A673 (cell line): ENCODE measurements at regions not wholly inside any gene's neighbourhood (a gene's known extent, or its start where the extent isn't known, plus 50 kb on each side); places are given as distances from the start of the nearest gene placed in this dataset.

ENCODE experiments used
- BruUV-seq: library from RNA; stranded (reverse); fragments of 400-500 nt; replicated peaks from 2 replicates; lab custom pipeline; 2021; lab: Mats Ljungman, UMichigan
- CTCF ChIA-PET: fragments of 300-600 bp; sonication (Branson Sonifier 250); formaldehyde crosslinking; loops from one replicate; lab custom pipeline; 2022; ENCODE audit warnings: antibody characterized with exemption; lab: Charles Lee
- POLR2A ChIA-PET: fragments of 300-600 bp; sonication (Branson Sonifier 250); formaldehyde crosslinking; loops from one replicate; lab custom pipeline; 2022; ENCODE audit warnings: antibody characterized with exemption; ENCODE audit not compliant: low non-redundant PET; lab: Charles Lee
- DNase-seq: peaks from one replicate; pipeline ENCODE4 v3.0.0-alpha.2; 2015; ENCODE audit warnings: low spot score
- H3K27ac ChIP-seq: fragments of 200-600 bp; sonication (generic); 2 replicates; pipeline ENCODE4 v1.5.1; 2016; ENCODE audit warnings: mixed run types, low read depth, mild to moderate bottlenecking, mixed read lengths, antibody characterized with exemption, low read length; ENCODE audit not compliant: poor library complexity, severe bottlenecking
- H3K27me3 ChIP-seq: fragments of 200-600 bp; sonication (generic); replicated peaks from 2 replicates; pipeline ENCODE4 v1.6.1; 2017; ENCODE audit warnings: mixed run types, low read depth, mild to moderate bottlenecking, mixed read lengths, antibody characterized with exemption, low read length; ENCODE audit not compliant: insufficient read depth, poor library complexity
- H3K36me3 ChIP-seq: fragments of 200-600 bp; sonication (generic); 2 replicates; pipeline ENCODE4 v1.6.1; 2016; ENCODE audit warnings: mixed run types, mild to moderate bottlenecking, mixed read lengths, antibody characterized with exemption, low read length; ENCODE audit not compliant: insufficient read depth, poor library complexity, severe bottlenecking
- H3K4me1 ChIP-seq: fragments of 200-600 bp; sonication (generic); 2 replicates; pipeline ENCODE4 v1.6.1; 2017; ENCODE audit warnings: mixed run types, mild to moderate bottlenecking, mixed read lengths, antibody characterized with exemption, low read length; ENCODE audit not compliant: insufficient read depth, poor library complexity, severe bottlenecking
- H3K4me3 ChIP-seq: fragments of 200-600 bp; sonication (generic); 2 replicates; pipeline ENCODE4 v1.5.1; 2016; ENCODE audit warnings: low read depth, mixed run types, mild to moderate bottlenecking, mixed read lengths, low read length; ENCODE audit not compliant: poor library complexity, severe bottlenecking
- H3K9me3 ChIP-seq: fragments of 200-600 bp; sonication (generic); 2 replicates; pipeline ENCODE4 v1.6.1; 2016; ENCODE audit warnings: mixed run types, low read depth, mild to moderate bottlenecking, mixed read lengths, antibody characterized with exemption, low read length; ENCODE audit not compliant: poor library complexity, severe bottlenecking
- CTCF ChIP-seq: fragments of 300-800, 200-600 bp; sonication (generic); conservative IDR thresholded peaks from 2 replicates; pipeline ENCODE4 v1.5.1; 2017; ENCODE audit warnings: low read depth, mild to moderate bottlenecking, antibody characterized with exemption, low read length, moderate library complexity, mixed read lengths
- EZH2 ChIP-seq: fragments of 200-600 bp; sonication (generic); IDR thresholded peaks from 2 replicates; pipeline ENCODE4 v1.6.1; 2017; ENCODE audit warnings: borderline replicate concordance, low read depth, mild to moderate bottlenecking, mixed read lengths, antibody characterized with exemption, low read length; ENCODE audit not compliant: poor library complexity, severe bottlenecking
- intact Hi-C: fragments of 100-400 bp; cut with micrococcal nuclease; formaldehyde crosslinking; loops from one replicate; pipeline ENCODE4 v1.10.0; 2022; ENCODE audit not compliant: unreplicated experiment

GRCh38 chr10:44184633-44185314 is 200.1 kb downstream of the CXCL12 start:
- Histone ChIP-seq H3K4me1 (no peaks in the 10 kb centered on the region), H3K27me3 (no peaks in the 10 kb centered on the region), H3K27ac (no peak overlapping the region), H3K36me3 (no peaks in the 10 kb centered on the region), H3K9me3 (no peaks in the 10 kb centered on the region), H3K4me3 (no peak overlapping the region)
- BruUV-seq, result no TSS peak
- no peak for TF ChIP-seq CTCF
- no peak for TF ChIP-seq EZH2
- DNase-seq, result no peak
- intact Hi-C loops, result no loop called here
- CTCF ChIA-PET, result no interaction called here
- POLR2A ChIA-PET, result no interaction called here

- Histone ChIP-seq H3K9me3 (no peaks in the 10 kb centered on the region), H3K4me1 (no peaks in the 10 kb centered on the region), H3K27ac (no peak overlapping the region), H3K27me3 (no peaks in the 10 kb centered on the region), H3K4me3 (no peak overlapping the region), H3K36me3 (no peaks in the 10 kb centered on the region)
- ChIA-PET CTCF (no interaction called here), POLR2A (no interaction called here)
- no peak for TF ChIP-seq CTCF
- no peak for TF ChIP-seq EZH2
- no peak for DNase-seq
- intact Hi-C loops, result no loop called here
- no TSS peak for BruUV-seq
These were observed 200.9 kb downstream of the CXCL12 start for GRCh38 chr10:44183667-44184632.

- POLR2A ChIA-PET, result no interaction called here
- no peaks in the 10 kb centered on the region for H3K9me3 ChIP-seq
- BruUV-seq, result no TSS peak
These were observed 202.0 kb downstream of the CXCL12 start for GRCh38 chr10:44182909-44183308.

More at GRCh38 chr10:44182909-44183308, 202.0 kb downstream of the CXCL12 start:
- DNase-seq, result no peak
- Histone ChIP-seq H3K27me3 (no peaks in the 10 kb centered on the region), H3K27ac (no peak overlapping the region), H3K36me3 (no peaks in the 10 kb centered on the region), H3K4me1 (no peaks in the 10 kb centered on the region), H3K4me3 (no peak overlapping the region)
- TF ChIP-seq CTCF, result no peak
- TF ChIP-seq EZH2, result no peak
- intact Hi-C loops, result no loop called here
- CTCF ChIA-PET, result no interaction called here
